ENCODE measurements at regions not wholly inside any gene's neighbourhood (a gene's known extent, or its start where the extent isn't known, plus 50 kb on each side); places are given as distances from the start of the nearest gene placed in this dataset.

- no peak for DNase-seq
- intact Hi-C loops (cut with DNase I) = no loop called here
Observed at GRCh38 chr10:44766631-44767030, 144.5 kb upstream of the TMEM72 start.

GRCh38 chr10:44769450-44769849, 141.7 kb upstream of the TMEM72 start:
- no peak for DNase-seq
- intact Hi-C loops (cut with DNase I) = no loop called here

GRCh38 chr10:44771233-44771995, 139.7 kb upstream of the TMEM72 start:
- DNase-seq = no peak

GRCh38 chr10:44773565-44773964, 137.6 kb upstream of the TMEM72 start:
- DNase-seq = no peak
- intact Hi-C loops (cut with DNase I) = no loop called here

More at GRCh38 chr10:44771233-44771995, 139.7 kb upstream of the TMEM72 start:
- intact Hi-C loops (cut with DNase I) = no loop called here

- intact Hi-C loops (cut with DNase I) = no loop called here
- DNase-seq = no peak
Observed at GRCh38 chr10:44774676-44775401, 136.3 kb upstream of the TMEM72 start.

- DNase-seq = no peak
- intact Hi-C loops (cut with DNase I) = no loop called here
Observed at GRCh38 chr10:44775402-44775741, 135.8 kb upstream of the TMEM72 start.

GRCh38 chr10:44776181-44776580, 135.0 kb upstream of the TMEM72 start:
- no peak for DNase-seq
- intact Hi-C loops (cut with DNase I) = no loop called here

GRCh38 chr10:44779511-44779910, 131.6 kb upstream of the TMEM72 start:
- intact Hi-C loops (cut with DNase I) = no loop called here
- DNase-seq = peak in 1 of 10 donors; percentile 24

- DNase-seq = no peak
- intact Hi-C loops (cut with DNase I) = no loop called here
Observed at GRCh38 chr10:44780426-44780825, 130.7 kb upstream of the TMEM72 start.

GRCh38 chr10:44781131-44781530, 130.0 kb upstream of the TMEM72 start:
- intact Hi-C loops (cut with DNase I) = no loop called here
- DNase-seq = no peak

- no peak for DNase-seq
- intact Hi-C loops (cut with DNase I) = no loop called here
Observed at GRCh38 chr10:44786286-44786850, 124.8 kb upstream of the TMEM72 start.

GRCh38 chr10:44787480-44788075, 123.6 kb upstream of the TMEM72 start:
- DNase-seq = no peak
- intact Hi-C loops (cut with DNase I) = no loop called here

- intact Hi-C loops (cut with DNase I) = no loop called here
- no peak for DNase-seq
Observed at GRCh38 chr10:44788147-44789129, 122.7 kb upstream of the TMEM72 start.

- no peak for DNase-seq
- intact Hi-C loops (cut with DNase I) = no loop called here
Observed at GRCh38 chr10:44792119-44792775, 118.9 kb upstream of the TMEM72 start.

- no peak for DNase-seq
- intact Hi-C loops (cut with DNase I) = no loop called here
Observed at GRCh38 chr10:44799966-44800365, 111.2 kb upstream of the TMEM72 start.

- peak in 4 of 10 donors; percentile 18 to 81 (median 22) for DNase-seq
- intact Hi-C loops (cut with DNase I) = no loop called here
Observed at GRCh38 chr10:44801383-44802327, 109.5 kb upstream of the TMEM72 start.

- intact Hi-C loops (cut with DNase I) = no loop called here
- DNase-seq = no peak
Observed at GRCh38 chr10:44803862-44804261, 107.3 kb upstream of the TMEM72 start.

GRCh38 chr10:44804661-44805060, 106.5 kb upstream of the TMEM72 start:
- intact Hi-C loops (cut with DNase I) = no loop called here
- no peak for DNase-seq
